ENCODE measurements at regions not wholly inside any gene's neighbourhood (a gene's known extent, or its start where the extent isn't known, plus 50 kb on each side); places are given as distances from the start of the nearest gene placed in this dataset.

GRCh38 chr12:85659754-85660530 lies 176.3 kb downstream of the RASSF9 start:
- Histone ChIP-seq H3K36me3 (ENCODE audit: control insufficient read depth, insufficient read depth, low read length) (no peaks in the 10 kb centered on the region), H3K4me3 (ENCODE audit: low read depth, low read length) (no peak overlapping the region), H3K27me3 (ENCODE audit: control insufficient read depth, insufficient read depth, low read length) (no peaks in the 10 kb centered on the region)
- no peak for TF ChIP-seq CTCF (IDR thresholded peaks at IDR 0.05; ENCODE audit: insufficient read depth, low read length, poor library complexity, severe bottlenecking)
- DNase-seq (ENCODE audit: low read depth): no peak

- H3K4me3 ChIP-seq (ENCODE audit: low read depth, low read length): no peak overlapping the region
- no peaks in the 10 kb centered on the region for H3K36me3 ChIP-seq (ENCODE audit: control insufficient read depth, insufficient read depth, low read length)
- TF ChIP-seq CTCF (IDR thresholded peaks at IDR 0.05; ENCODE audit: insufficient read depth, low read length, poor library complexity, severe bottlenecking): no peak
- no peaks in the 10 kb centered on the region for H3K27me3 ChIP-seq (ENCODE audit: control insufficient read depth, insufficient read depth, low read length)
- DNase-seq (ENCODE audit: low read depth): no peak
Observed at GRCh38 chr12:85661461-85662206, 174.6 kb downstream of the RASSF9 start.

- Histone ChIP-seq H3K27me3 (ENCODE audit: control insufficient read depth, insufficient read depth, low read length) (no peaks in the 10 kb centered on the region), H3K36me3 (ENCODE audit: control insufficient read depth, insufficient read depth, low read length) (no peaks in the 10 kb centered on the region), H3K4me3 (ENCODE audit: low read depth, low read length) (no peak overlapping the region)
- DNase-seq (ENCODE audit: low read depth): no peak
- no peak for TF ChIP-seq CTCF (IDR thresholded peaks at IDR 0.05; ENCODE audit: insufficient read depth, low read length, poor library complexity, severe bottlenecking)
Observed at GRCh38 chr12:85662207-85662602, 174.0 kb downstream of the RASSF9 start.

- Histone ChIP-seq H3K4me3 (ENCODE audit: low read depth, low read length) (no peak overlapping the region), H3K27me3 (ENCODE audit: control insufficient read depth, insufficient read depth, low read length) (no peaks in the 10 kb centered on the region), H3K36me3 (ENCODE audit: control insufficient read depth, insufficient read depth, low read length) (no peaks in the 10 kb centered on the region)
- no peak for DNase-seq (ENCODE audit: low read depth)
- TF ChIP-seq CTCF (IDR thresholded peaks at IDR 0.05; ENCODE audit: insufficient read depth, low read length, poor library complexity, severe bottlenecking): no peak
Observed at GRCh38 chr12:85663631-85664030, 172.6 kb downstream of the RASSF9 start.

GRCh38 chr12:85664429-85664828 lies 171.8 kb downstream of the RASSF9 start:
- no peak for TF ChIP-seq CTCF (IDR thresholded peaks at IDR 0.05; ENCODE audit: insufficient read depth, low read length, poor library complexity, severe bottlenecking)
- no peaks in the 10 kb centered on the region for H3K36me3 ChIP-seq (ENCODE audit: control insufficient read depth, insufficient read depth, low read length)
- no peak overlapping the region for H3K4me3 ChIP-seq (ENCODE audit: low read depth, low read length)
- no peaks in the 10 kb centered on the region for H3K27me3 ChIP-seq (ENCODE audit: control insufficient read depth, insufficient read depth, low read length)
- DNase-seq (ENCODE audit: low read depth): no peak

All from kidney epithelial cell (primary cell).